PC-9 (cell line): ENCODE measurements at regions not wholly inside any gene's neighbourhood (a gene's known extent, or its start where the extent isn't known, plus 50 kb on each side); places are given as distances from the start of the nearest gene placed in this dataset.
A peak's percentile ranks its signal among the peaks of the same experiment; 100 is the strongest.

Source experiments
- BruUV-seq: library from RNA; stranded (reverse); fragments of 400-500 nt; replicated peaks from 2 replicates; lab custom pipeline; 2021; lab: Mats Ljungman, UMichigan
- CTCF ChIA-PET: fragments of 300-600 bp; sonication (Branson Sonifier 250); formaldehyde crosslinking; loops from one replicate; lab custom pipeline; 2022; ENCODE audit warnings: antibody characterized with exemption; lab: Charles Lee
- POLR2A ChIA-PET: fragments of 300-600 bp; sonication (Branson Sonifier 250); formaldehyde crosslinking; loops from one replicate; lab custom pipeline; 2022; ENCODE audit warnings: antibody characterized with exemption; ENCODE audit not compliant: unreplicated experiment; lab: Charles Lee
- DNase-seq, 2 experiments: peaks; one replicate each; pipeline versions ENCODE4 v3.0.0 to v3.0.0-alpha.2; 2015 to 2022; ENCODE audit warnings: mixed read lengths in 1 of 2
- H2AFZ ChIP-seq: fragments of 200-600 bp; sonication (generic); 2 replicates; pipeline ENCODE4 v1.8.1; 2017; ENCODE audit warnings: antibody characterized with exemption
- H3F3A ChIP-seq: fragments of 200-600 bp; sonication (generic); 2 replicates; pipeline ENCODE4 v1.8.1; 2017; ENCODE audit warnings: antibody characterized with exemption, mild to moderate bottlenecking, low read depth; ENCODE audit not compliant: insufficient read depth
- H3K27ac ChIP-seq: fragments of 200-600 bp; sonication (generic); 2 replicates; pipeline ENCODE4 v1.6.1; 2016; ENCODE audit warnings: mixed run types
- H3K27me3 ChIP-seq: fragments of 200-600 bp; sonication (generic); 2 replicates; pipeline ENCODE4 v1.6.1; 2016; ENCODE audit warnings: low read depth, mixed run types; ENCODE audit not compliant: insufficient read depth
- H3K36me3 ChIP-seq: fragments of 200-600 bp; sonication (generic); 2 replicates; pipeline ENCODE4 v1.6.1; 2016; ENCODE audit warnings: low read depth, mixed run types
- H3K4me1 ChIP-seq: fragments of 200-600 bp; sonication (generic); replicated peaks from 2 replicates; pipeline ENCODE4 v1.6.1; 2016; ENCODE audit warnings: mixed run types; ENCODE audit not compliant: insufficient read depth
- H3K4me2 ChIP-seq: fragments of 200-600 bp; sonication (generic); 2 replicates; pipeline ENCODE4 v1.6.1; 2017; ENCODE audit warnings: mixed run types
- H3K4me3 ChIP-seq: fragments of 200-600 bp; sonication (generic); 2 replicates; pipeline ENCODE4 v1.6.1; 2016; ENCODE audit warnings: mixed run types
- H3K79me2 ChIP-seq: fragments of 200-600 bp; sonication (generic); 2 replicates; pipeline ENCODE4 v1.6.1; 2017; ENCODE audit warnings: low read depth, mixed run types
- H3K9me2 ChIP-seq: fragments of 200-600 bp; sonication (generic); 2 replicates; pipeline ENCODE4 v1.8.1; 2017; ENCODE audit warnings: mild to moderate bottlenecking; ENCODE audit not compliant: insufficient read depth
- H3K9me3 ChIP-seq: fragments of 200-600 bp; sonication (generic); 2 replicates; pipeline ENCODE4 v1.8.1; 2016; ENCODE audit warnings: low read depth; ENCODE audit not compliant: insufficient read depth
- H4K20me1 ChIP-seq: fragments of 200-600 bp; sonication (generic); 2 replicates; pipeline ENCODE4 v1.8.1; 2017; ENCODE audit not compliant: insufficient read depth
- EZH2 ChIP-seq: fragments of 200-600 bp; sonication (generic); IDR thresholded peaks from 2 replicates; pipeline ENCODE4 v1.8.0; 2017; ENCODE audit warnings: antibody characterized with exemption, low read depth
- intact Hi-C: fragments of 100-400 bp; cut with micrococcal nuclease; formaldehyde crosslinking; loops from one replicate; pipeline ENCODE4 v1.10.0; 2022; ENCODE audit not compliant: unreplicated experiment
- TF ChIP-seq, protein P1 (sequence below): fragments of 200-600 bp; sonication (generic); conservative IDR thresholded peaks from 2 replicates; pipeline ENCODE4 v1.6.1; 2017; ENCODE audit warnings: mixed run types, antibody characterized with exemption, mild to moderate bottlenecking, moderate library complexity

DNA sequence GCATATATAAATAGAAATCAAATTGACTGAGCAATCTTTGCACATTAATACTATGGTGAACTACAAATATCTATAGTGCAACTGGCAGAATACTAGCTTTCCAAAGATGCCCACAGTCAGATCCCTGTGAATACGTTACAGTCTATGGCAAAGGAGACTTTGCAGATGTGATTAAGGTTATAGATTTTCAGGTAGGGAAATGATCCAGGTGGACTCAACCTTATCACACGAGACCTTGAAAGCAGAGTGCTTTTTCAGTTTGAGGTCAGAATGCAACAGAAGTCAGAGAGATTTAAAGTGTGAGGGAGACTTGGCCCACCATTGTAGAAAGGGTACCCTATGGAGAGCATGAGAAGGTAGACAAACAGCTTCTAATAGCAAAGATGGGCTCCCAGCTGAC lies 122.6 kb downstream of the TRIB2 start:
- Histone ChIP-seq H3K79me2 (no peaks in the 10 kb centered on the region), H3K27me3 (no peaks in the 10 kb centered on the region), H3K9me2 (no peaks in the 10 kb centered on the region), H3K4me2 (no peak overlapping the region), H3K4me3 (no peak overlapping the region), H4K20me1 (no peaks in the 10 kb centered on the region), H3K27ac (no peak overlapping the region), H2AFZ (no peak overlapping the region), H3K9me3 (peaks cover 5% of the 10 kb centered on the region; the same call in 1 of the 2 replicates), H3F3A (peaks cover 14% of the 10 kb centered on the region; the same call in 1 of the 2 replicates), H3K36me3 (no peaks in the 10 kb centered on the region), H3K4me1 (peaks cover 15% of the 10 kb centered on the region)
- POLR2A ChIA-PET = no interaction called here
- DNase-seq = no peak
- CTCF ChIA-PET = no interaction called here
- TF ChIP-seq, protein P1, sequence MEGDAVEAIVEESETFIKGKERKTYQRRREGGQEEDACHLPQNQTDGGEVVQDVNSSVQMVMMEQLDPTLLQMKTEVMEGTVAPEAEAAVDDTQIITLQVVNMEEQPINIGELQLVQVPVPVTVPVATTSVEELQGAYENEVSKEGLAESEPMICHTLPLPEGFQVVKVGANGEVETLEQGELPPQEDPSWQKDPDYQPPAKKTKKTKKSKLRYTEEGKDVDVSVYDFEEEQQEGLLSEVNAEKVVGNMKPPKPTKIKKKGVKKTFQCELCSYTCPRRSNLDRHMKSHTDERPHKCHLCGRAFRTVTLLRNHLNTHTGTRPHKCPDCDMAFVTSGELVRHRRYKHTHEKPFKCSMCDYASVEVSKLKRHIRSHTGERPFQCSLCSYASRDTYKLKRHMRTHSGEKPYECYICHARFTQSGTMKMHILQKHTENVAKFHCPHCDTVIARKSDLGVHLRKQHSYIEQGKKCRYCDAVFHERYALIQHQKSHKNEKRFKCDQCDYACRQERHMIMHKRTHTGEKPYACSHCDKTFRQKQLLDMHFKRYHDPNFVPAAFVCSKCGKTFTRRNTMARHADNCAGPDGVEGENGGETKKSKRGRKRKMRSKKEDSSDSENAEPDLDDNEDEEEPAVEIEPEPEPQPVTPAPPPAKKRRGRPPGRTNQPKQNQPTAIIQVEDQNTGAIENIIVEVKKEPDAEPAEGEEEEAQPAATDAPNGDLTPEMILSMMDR = no peak
- no peak for TF ChIP-seq EZH2
- intact Hi-C loops = no loop called here
- BruUV-seq = no TSS peak

GRCh38 chr2:12841021-12841420 lies 124.3 kb downstream of the TRIB2 start:
- Histone ChIP-seq H3K9me3 (peaks cover 5% of the 10 kb centered on the region; the same call in 1 of the 2 replicates), H3K4me3 (no peak overlapping the region), H3K79me2 (no peaks in the 10 kb centered on the region), H3K27ac (no peak overlapping the region), H3K4me1 (peaks cover 15% of the 10 kb centered on the region), H3K4me2 (no peak overlapping the region), H3F3A (peaks cover 14% of the 10 kb centered on the region; the same call in 1 of the 2 replicates), H4K20me1 (no peaks in the 10 kb centered on the region), H3K9me2 (no peaks in the 10 kb centered on the region), H3K27me3 (no peaks in the 10 kb centered on the region), H3K36me3 (no peaks in the 10 kb centered on the region), H2AFZ (no peak overlapping the region)
- DNase-seq = no peak
- CTCF ChIA-PET = no interaction called here
- no TSS peak for BruUV-seq
- no peak for TF ChIP-seq EZH2
- TF ChIP-seq, protein P1 = no peak
- POLR2A ChIA-PET = no interaction called here
- intact Hi-C loops = no loop called here

DNA sequence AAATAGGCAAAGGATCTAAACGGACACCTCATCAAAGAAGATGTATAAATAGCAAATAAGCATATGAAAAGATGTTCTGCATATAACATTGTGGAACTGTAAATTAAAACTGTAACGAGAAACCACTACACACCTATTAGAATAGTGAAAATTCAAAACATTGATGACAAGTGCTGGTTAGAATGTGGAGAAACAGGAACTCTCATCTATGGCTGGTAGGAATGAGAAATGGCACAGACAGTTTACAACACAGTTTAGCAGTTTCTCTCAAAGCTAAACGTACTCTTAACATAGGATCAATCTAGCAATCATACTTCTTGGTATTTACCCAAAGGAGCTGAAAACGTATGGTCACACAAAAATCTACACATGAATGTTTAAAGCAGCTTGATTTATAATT lies 126.2 kb downstream of the TRIB2 start:
- TF ChIP-seq, protein P1 = no peak
- TF ChIP-seq EZH2 = no peak
- Histone ChIP-seq H4K20me1 (no peaks in the 10 kb centered on the region), H3K79me2 (no peaks in the 10 kb centered on the region), H2AFZ (peak overlapping the region; percentile 28; the same call in 1 of the 2 replicates), H3K9me3 (peaks cover 5% of the 10 kb centered on the region; the same call in 1 of the 2 replicates), H3K36me3 (no peaks in the 10 kb centered on the region), H3K4me2 (peak overlapping the region; percentile 55), H3K4me1 (peaks cover 15% of the 10 kb centered on the region), H3K27me3 (no peaks in the 10 kb centered on the region), H3K4me3 (no peak overlapping the region), H3K27ac (peak overlapping the region; percentile 65), H3K9me2 (no peaks in the 10 kb centered on the region), H3F3A (peaks cover 14% of the 10 kb centered on the region; the same call in 1 of the 2 replicates)
- CTCF ChIA-PET = no interaction called here
- intact Hi-C loops = no loop called here
- peak in 1 of 2 experiments; percentile 78 for DNase-seq
- POLR2A ChIA-PET = no interaction called here
- BruUV-seq = no TSS peak
